ENCODE measurements at regions not wholly inside any gene's neighbourhood (a gene's known extent, or its start where the extent isn't known, plus 50 kb on each side); places are given as distances from the start of the nearest gene placed in this dataset.

GRCh38 chr12:19958389-19958788 lies 409.9 kb upstream of the PDE3A start:
- TF ChIP-seq, protein P1, sequence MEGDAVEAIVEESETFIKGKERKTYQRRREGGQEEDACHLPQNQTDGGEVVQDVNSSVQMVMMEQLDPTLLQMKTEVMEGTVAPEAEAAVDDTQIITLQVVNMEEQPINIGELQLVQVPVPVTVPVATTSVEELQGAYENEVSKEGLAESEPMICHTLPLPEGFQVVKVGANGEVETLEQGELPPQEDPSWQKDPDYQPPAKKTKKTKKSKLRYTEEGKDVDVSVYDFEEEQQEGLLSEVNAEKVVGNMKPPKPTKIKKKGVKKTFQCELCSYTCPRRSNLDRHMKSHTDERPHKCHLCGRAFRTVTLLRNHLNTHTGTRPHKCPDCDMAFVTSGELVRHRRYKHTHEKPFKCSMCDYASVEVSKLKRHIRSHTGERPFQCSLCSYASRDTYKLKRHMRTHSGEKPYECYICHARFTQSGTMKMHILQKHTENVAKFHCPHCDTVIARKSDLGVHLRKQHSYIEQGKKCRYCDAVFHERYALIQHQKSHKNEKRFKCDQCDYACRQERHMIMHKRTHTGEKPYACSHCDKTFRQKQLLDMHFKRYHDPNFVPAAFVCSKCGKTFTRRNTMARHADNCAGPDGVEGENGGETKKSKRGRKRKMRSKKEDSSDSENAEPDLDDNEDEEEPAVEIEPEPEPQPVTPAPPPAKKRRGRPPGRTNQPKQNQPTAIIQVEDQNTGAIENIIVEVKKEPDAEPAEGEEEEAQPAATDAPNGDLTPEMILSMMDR (conservative IDR thresholded peaks at IDR 0.05 in 1 of 2, IDR thresholded peaks at IDR 0.05 in 1 of 2; ENCODE audit: low read depth in 1 of 2, low read length in 2 of 2): no peak
- TF ChIP-seq EZH2 (IDR thresholded peaks at IDR 0.05; ENCODE audit: low read length, missing control alignments): no peak

All from fibroblast of lung (primary cell).